A673 (cell line): ENCODE measurements at regions not wholly inside any gene's neighbourhood (a gene's known extent, or its start where the extent isn't known, plus 50 kb on each side); places are given as distances from the start of the nearest gene placed in this dataset.

Experiments
- BruUV-seq: library from RNA; stranded (reverse); fragments of 400-500 nt; replicated peaks from 2 replicates; lab custom pipeline; 2021; lab: Mats Ljungman, UMichigan
- CTCF ChIA-PET: fragments of 300-600 bp; sonication (Branson Sonifier 250); formaldehyde crosslinking; loops from one replicate; lab custom pipeline; 2022; ENCODE audit warnings: antibody characterized with exemption; lab: Charles Lee
- POLR2A ChIA-PET: fragments of 300-600 bp; sonication (Branson Sonifier 250); formaldehyde crosslinking; loops from one replicate; lab custom pipeline; 2022; ENCODE audit warnings: antibody characterized with exemption; ENCODE audit not compliant: low non-redundant PET; lab: Charles Lee
- DNase-seq: peaks from one replicate; pipeline ENCODE4 v3.0.0-alpha.2; 2015; ENCODE audit warnings: low spot score
- H3K27ac ChIP-seq: fragments of 200-600 bp; sonication (generic); 2 replicates; pipeline ENCODE4 v1.5.1; 2016; ENCODE audit warnings: mixed run types, low read depth, mild to moderate bottlenecking, mixed read lengths, antibody characterized with exemption, low read length; ENCODE audit not compliant: poor library complexity, severe bottlenecking
- H3K27me3 ChIP-seq: fragments of 200-600 bp; sonication (generic); replicated peaks from 2 replicates; pipeline ENCODE4 v1.6.1; 2017; ENCODE audit warnings: mixed run types, low read depth, mild to moderate bottlenecking, mixed read lengths, antibody characterized with exemption, low read length; ENCODE audit not compliant: insufficient read depth, poor library complexity
- H3K36me3 ChIP-seq: fragments of 200-600 bp; sonication (generic); 2 replicates; pipeline ENCODE4 v1.6.1; 2016; ENCODE audit warnings: mixed run types, mild to moderate bottlenecking, mixed read lengths, antibody characterized with exemption, low read length; ENCODE audit not compliant: insufficient read depth, poor library complexity, severe bottlenecking
- H3K4me1 ChIP-seq: fragments of 200-600 bp; sonication (generic); 2 replicates; pipeline ENCODE4 v1.6.1; 2017; ENCODE audit warnings: mixed run types, mild to moderate bottlenecking, mixed read lengths, antibody characterized with exemption, low read length; ENCODE audit not compliant: insufficient read depth, poor library complexity, severe bottlenecking
- H3K4me3 ChIP-seq: fragments of 200-600 bp; sonication (generic); 2 replicates; pipeline ENCODE4 v1.5.1; 2016; ENCODE audit warnings: low read depth, mixed run types, mild to moderate bottlenecking, mixed read lengths, low read length; ENCODE audit not compliant: poor library complexity, severe bottlenecking
- H3K9me3 ChIP-seq: fragments of 200-600 bp; sonication (generic); 2 replicates; pipeline ENCODE4 v1.6.1; 2016; ENCODE audit warnings: mixed run types, low read depth, mild to moderate bottlenecking, mixed read lengths, antibody characterized with exemption, low read length; ENCODE audit not compliant: poor library complexity, severe bottlenecking
- EZH2 ChIP-seq: fragments of 200-600 bp; sonication (generic); IDR thresholded peaks from 2 replicates; pipeline ENCODE4 v1.6.1; 2017; ENCODE audit warnings: borderline replicate concordance, low read depth, mild to moderate bottlenecking, mixed read lengths, antibody characterized with exemption, low read length; ENCODE audit not compliant: poor library complexity, severe bottlenecking
- intact Hi-C: fragments of 100-400 bp; cut with micrococcal nuclease; formaldehyde crosslinking; loops from one replicate; pipeline ENCODE4 v1.10.0; 2022; ENCODE audit not compliant: unreplicated experiment
- TF ChIP-seq, protein P1 (sequence below): fragments of 300-800, 200-600 bp; sonication (generic); conservative IDR thresholded peaks from 2 replicates; pipeline ENCODE4 v1.5.1; 2017; ENCODE audit warnings: low read depth, mild to moderate bottlenecking, antibody characterized with exemption, low read length, moderate library complexity, mixed read lengths

DNA sequence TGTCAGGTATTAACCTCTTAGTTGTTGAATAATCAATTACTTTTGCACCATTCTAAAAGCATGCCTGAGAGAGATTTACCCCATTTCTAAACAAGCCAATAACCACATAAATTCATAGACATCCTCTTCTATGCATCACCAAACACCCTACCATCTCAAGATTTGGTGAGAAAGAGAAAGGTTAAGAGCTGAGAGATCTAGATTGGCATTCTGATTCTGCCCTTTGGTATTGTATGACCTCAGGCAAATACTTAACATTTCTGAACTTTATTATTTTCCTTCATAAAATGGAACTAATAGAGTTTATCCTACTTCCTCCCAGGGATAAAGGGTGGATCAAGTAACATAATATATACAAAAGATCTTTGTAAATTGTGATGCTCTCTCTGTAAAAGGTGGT, 146.5 kb upstream of the MME start:
- no peak overlapping the region for H3K27ac ChIP-seq
- H3K4me3 ChIP-seq: no peak overlapping the region
- H3K9me3 ChIP-seq: no peaks in the 10 kb centered on the region
- ChIA-PET CTCF (no interaction called here), POLR2A (no interaction called here)
- H3K36me3 ChIP-seq: no peaks in the 10 kb centered on the region
- no TSS peak for BruUV-seq
- no peak for DNase-seq
- intact Hi-C loops: no loop called here
- H3K27me3 ChIP-seq: no peaks in the 10 kb centered on the region
- no peak for TF ChIP-seq EZH2
- TF ChIP-seq, protein P1, sequence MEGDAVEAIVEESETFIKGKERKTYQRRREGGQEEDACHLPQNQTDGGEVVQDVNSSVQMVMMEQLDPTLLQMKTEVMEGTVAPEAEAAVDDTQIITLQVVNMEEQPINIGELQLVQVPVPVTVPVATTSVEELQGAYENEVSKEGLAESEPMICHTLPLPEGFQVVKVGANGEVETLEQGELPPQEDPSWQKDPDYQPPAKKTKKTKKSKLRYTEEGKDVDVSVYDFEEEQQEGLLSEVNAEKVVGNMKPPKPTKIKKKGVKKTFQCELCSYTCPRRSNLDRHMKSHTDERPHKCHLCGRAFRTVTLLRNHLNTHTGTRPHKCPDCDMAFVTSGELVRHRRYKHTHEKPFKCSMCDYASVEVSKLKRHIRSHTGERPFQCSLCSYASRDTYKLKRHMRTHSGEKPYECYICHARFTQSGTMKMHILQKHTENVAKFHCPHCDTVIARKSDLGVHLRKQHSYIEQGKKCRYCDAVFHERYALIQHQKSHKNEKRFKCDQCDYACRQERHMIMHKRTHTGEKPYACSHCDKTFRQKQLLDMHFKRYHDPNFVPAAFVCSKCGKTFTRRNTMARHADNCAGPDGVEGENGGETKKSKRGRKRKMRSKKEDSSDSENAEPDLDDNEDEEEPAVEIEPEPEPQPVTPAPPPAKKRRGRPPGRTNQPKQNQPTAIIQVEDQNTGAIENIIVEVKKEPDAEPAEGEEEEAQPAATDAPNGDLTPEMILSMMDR: no peak
- no peaks in the 10 kb centered on the region for H3K4me1 ChIP-seq

DNA sequence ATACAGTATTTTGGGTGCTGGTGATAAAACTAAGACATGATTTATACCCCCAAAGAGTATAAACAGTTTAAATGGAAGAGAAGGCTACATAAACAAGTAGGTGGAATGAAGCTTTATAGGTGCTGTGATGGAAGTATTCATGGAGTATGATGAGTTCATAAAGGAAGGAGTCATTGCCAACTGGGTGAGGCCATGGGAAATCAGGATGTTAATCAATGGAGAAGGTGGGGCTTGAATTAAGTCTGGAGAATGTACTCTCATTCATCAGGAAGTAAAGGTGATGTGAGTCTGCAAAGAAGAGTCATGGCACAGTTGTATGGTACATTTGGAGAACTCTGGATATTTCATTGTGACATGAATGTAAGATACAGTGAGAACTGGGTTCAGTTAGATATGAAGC, 147.5 kb upstream of the MME start:
- Histone ChIP-seq H3K27ac (no peak overlapping the region), H3K9me3 (no peaks in the 10 kb centered on the region), H3K27me3 (no peaks in the 10 kb centered on the region), H3K4me1 (no peaks in the 10 kb centered on the region), H3K4me3 (no peak overlapping the region), H3K36me3 (no peaks in the 10 kb centered on the region)
- TF ChIP-seq, protein P1: no peak
- no peak for TF ChIP-seq EZH2
- intact Hi-C loops: no loop called here
- no peak for DNase-seq
- BruUV-seq: no TSS peak
- CTCF ChIA-PET: no interaction called here
- POLR2A ChIA-PET: no interaction called here

DNA sequence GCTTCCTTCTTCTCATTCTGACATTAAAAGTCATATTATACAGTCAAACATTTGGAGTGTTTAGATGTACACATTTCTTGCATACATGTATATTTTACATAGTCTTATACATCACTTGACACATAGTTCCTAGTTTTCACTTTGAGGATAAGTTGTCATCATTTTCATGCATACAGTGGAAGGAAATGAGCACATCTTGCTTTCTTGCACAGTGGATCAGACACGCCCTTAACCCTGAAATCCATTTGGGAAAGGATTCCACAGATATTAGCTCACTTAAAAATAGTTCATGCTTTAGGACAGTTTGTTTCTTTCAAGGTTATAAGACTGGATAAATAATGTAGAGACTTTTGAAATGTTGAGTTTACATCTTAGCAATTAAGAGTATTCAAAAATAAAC, 148.6 kb upstream of the MME start:
- intact Hi-C loops: no loop called here
- Histone ChIP-seq H3K9me3 (no peaks in the 10 kb centered on the region), H3K4me3 (no peak overlapping the region), H3K36me3 (no peaks in the 10 kb centered on the region), H3K27me3 (no peaks in the 10 kb centered on the region), H3K27ac (no peak overlapping the region), H3K4me1 (no peaks in the 10 kb centered on the region)
- DNase-seq: no peak
- no TSS peak for BruUV-seq
- POLR2A ChIA-PET: no interaction called here
- CTCF ChIA-PET: no interaction called here
- TF ChIP-seq, protein P1: no peak
